Fibroblast of lung (primary cell): ENCODE measurements at regions not wholly inside any gene's neighbourhood (a gene's known extent, or its start where the extent isn't known, plus 50 kb on each side); places are given as distances from the start of the nearest gene placed in this dataset.

Source experiments
- CTCF ChIP-seq, 2 donors: IDR thresholded peaks in 1 of 2; conservative IDR thresholded peaks in 1 of 2; 1 replicate in 1 of 2; 2 replicates in 1 of 2; pipeline ENCODE4 v1.5.1; 2011 to 2012; ENCODE audit warnings: low read length in 2 of 2, control low read depth in 1 of 2, inconsistent platforms in 1 of 2, low read depth in 1 of 2, mild to moderate bottlenecking in 1 of 2
- EZH2 ChIP-seq: IDR thresholded peaks from 2 replicates; pipeline ENCODE4 v1.5.1; 2012; ENCODE audit warnings: low read length, control low read depth, mild to moderate bottlenecking; ENCODE audit errors: missing control alignments

GRCh38 chr5:36356915-36357314, 55.2 kb upstream of the RANBP3L start:
- TF ChIP-seq EZH2 (no peak), CTCF (conservative IDR thresholded peaks at IDR 0.05 in 1 of 2, IDR thresholded peaks at IDR 0.05 in 1 of 2; ENCODE audit: low read depth in 1 of 2, low read length in 2 of 2) (no peak)
